ENCODE measurements at regions not wholly inside any gene's neighbourhood (a gene's known extent, or its start where the extent isn't known, plus 50 kb on each side); places are given as distances from the start of the nearest gene placed in this dataset.

DNA sequence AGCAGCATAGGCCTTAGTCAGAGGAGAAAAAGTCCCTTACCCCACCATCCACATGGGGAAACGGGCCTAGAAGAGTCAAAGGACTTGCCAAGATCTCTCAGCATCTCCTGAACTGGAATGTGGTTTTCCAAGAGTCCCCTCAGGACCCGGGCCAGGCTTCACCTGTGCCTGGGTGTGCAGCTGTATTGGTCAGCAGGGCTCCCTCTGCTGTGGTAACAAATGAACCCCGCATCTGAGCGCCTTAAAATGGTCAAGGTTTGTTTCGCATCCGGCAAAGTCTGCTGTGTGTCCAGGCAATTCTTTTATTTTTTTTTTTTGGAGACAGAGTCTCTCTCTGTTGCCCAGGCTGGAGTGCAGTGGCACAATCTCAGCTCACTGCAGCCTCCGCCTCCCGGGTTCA lies 168.0 kb upstream of the IER5L start:
- no peak for TF ChIP-seq CTCF (IDR thresholded peaks at IDR 0.05 in 2 of 3, conservative IDR thresholded peaks at IDR 0.05 in 1 of 3; ENCODE audit: borderline replicate concordance in 1 of 3, insufficient read depth in 1 of 3, low read depth in 2 of 3, low read length in 2 of 3)
- no peak for TF ChIP-seq YY1 (IDR thresholded peaks at IDR 0.05; ENCODE audit: extremely low read depth, insufficient replicate concordance, low read depth, low read length)
- TF ChIP-seq POLR2A (IDR thresholded peaks at IDR 0.05; ENCODE audit: borderline replicate concordance, extremely low read depth, insufficient read depth, insufficient read length), result no peak
- no peak for TF ChIP-seq POLR2AphosphoS5 (IDR thresholded peaks at IDR 0.05; ENCODE audit: low read depth, low read length)
- no peak for TF ChIP-seq EZH2 (IDR thresholded peaks at IDR 0.05)
- no peak for TF ChIP-seq FOSL1 (IDR thresholded peaks at IDR 0.05; ENCODE audit: low read depth)
- TF ChIP-seq REST (IDR thresholded peaks at IDR 0.05; ENCODE audit: low read depth), result no peak
- TF ChIP-seq SRF (IDR thresholded peaks at IDR 0.05; ENCODE audit: low read depth), result no peak
